ENCODE measurements at regions not wholly inside any gene's neighbourhood (a gene's known extent, or its start where the extent isn't known, plus 50 kb on each side); places are given as distances from the start of the nearest gene placed in this dataset.

- TF ChIP-seq CREB1 (IDR thresholded peaks at IDR 0.05; ENCODE audit: low read depth) = no peak
- TF ChIP-seq CEBPB (IDR thresholded peaks at IDR 0.05; ENCODE audit: borderline replicate concordance in 1 of 2, low read depth in 2 of 2, low read length in 2 of 2) = no peak
- TF ChIP-seq, protein P1, sequence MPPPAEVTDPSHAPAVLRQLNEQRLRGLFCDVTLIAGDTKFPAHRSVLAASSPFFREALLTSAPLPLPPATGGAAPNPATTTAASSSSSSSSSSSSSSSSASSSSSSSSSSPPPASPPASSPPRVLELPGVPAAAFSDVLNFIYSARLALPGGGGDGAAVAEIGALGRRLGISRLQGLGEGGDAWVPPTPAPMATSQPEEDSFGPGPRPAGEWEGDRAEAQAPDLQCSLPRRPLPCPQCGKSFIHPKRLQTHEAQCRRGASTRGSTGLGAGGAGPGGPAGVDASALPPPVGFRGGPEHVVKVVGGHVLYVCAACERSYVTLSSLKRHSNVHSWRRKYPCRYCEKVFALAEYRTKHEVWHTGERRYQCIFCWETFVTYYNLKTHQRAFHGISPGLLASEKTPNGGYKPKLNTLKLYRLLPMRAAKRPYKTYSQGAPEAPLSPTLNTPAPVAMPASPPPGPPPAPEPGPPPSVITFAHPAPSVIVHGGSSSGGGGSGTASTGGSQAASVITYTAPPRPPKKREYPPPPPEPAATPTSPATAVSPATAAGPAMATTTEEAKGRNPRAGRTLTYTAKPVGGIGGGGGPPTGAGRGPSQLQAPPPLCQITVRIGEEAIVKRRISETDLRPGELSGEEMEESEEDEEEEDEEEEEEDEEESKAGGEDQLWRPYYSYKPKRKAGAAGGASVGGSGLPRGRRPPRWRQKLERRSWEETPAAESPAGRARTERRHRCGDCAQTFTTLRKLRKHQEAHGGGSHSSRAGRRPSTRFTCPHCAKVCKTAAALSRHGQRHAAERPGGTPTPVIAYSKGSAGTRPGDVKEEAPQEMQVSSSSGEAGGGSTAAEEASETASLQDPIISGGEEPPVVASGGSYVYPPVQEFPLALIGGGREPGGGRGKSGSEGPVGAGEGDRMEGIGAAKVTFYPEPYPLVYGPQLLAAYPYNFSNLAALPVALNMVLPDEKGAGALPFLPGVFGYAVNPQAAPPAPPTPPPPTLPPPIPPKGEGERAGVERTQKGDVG (CRISPR knock-in tag; IDR thresholded peaks at IDR 0.05) = no peak
- no peak for TF ChIP-seq CTCF (IDR thresholded peaks at IDR 0.05 in 2 of 3, conservative IDR thresholded peaks at IDR 0.05 in 1 of 3; ENCODE audit: control insufficient read depth in 2 of 3, extremely low read depth in 1 of 3, insufficient read depth in 1 of 3, low read depth in 3 of 3, low read length in 3 of 3)
- TF ChIP-seq E2F4 (IDR thresholded peaks at IDR 0.05; ENCODE audit: low read depth, low read length) = no peak
Observed at GRCh38 chr6:114955363-114955762, 612.5 kb upstream of the HS3ST5 start.
